Activated naive CD8-positive, alpha-beta T cell treated with anti-CD3 and anti-CD28 coated beads for 36 hours (primary cell): ENCODE measurements at regions not wholly inside any gene's neighbourhood (a gene's known extent, or its start where the extent isn't known, plus 50 kb on each side); places are given as distances from the start of the nearest gene placed in this dataset.
A peak's percentile ranks its signal among the peaks of the same experiment; 100 is the strongest.
"Not testable (repeated sequence)": the region's sequence is repeated elsewhere in the genome, so short reads cannot be mapped to it uniquely, and the experiment has no call there.

Experiments
- DNase-seq: peaks from one replicate; pipeline ENCODE4 v3.0.0; 2021
- H3K27ac Mint-ChIP-seq: one replicate; pipeline ENCODE4 v1.8.0; 2022; ENCODE audit warnings: mild to moderate bottlenecking, moderate library complexity, mixed read lengths
- H3K27me3 Mint-ChIP-seq: one replicate; pipeline ENCODE4 v1.8.0; 2022; ENCODE audit warnings: mild to moderate bottlenecking, mixed read lengths
- H3K36me3 Mint-ChIP-seq: one replicate; pipeline ENCODE4 v1.8.0; 2021; ENCODE audit warnings: mild to moderate bottlenecking, mixed read lengths
- H3K4me1 Mint-ChIP-seq: one replicate; pipeline ENCODE4 v1.8.0; 2021; ENCODE audit warnings: mixed read lengths
- H3K4me3 Mint-ChIP-seq: one replicate; pipeline ENCODE4 v1.8.0; 2022; ENCODE audit warnings: mild to moderate bottlenecking, moderate library complexity, mixed read lengths
- H3K9me3 Mint-ChIP-seq: one replicate; pipeline ENCODE4 v1.8.0; 2022; ENCODE audit warnings: mixed read lengths

GRCh38 chr6:109251839-109252238, 130.4 kb downstream of the CD164 start:
- no peak for DNase-seq

GRCh38 chr6:109250544-109251156, 131.6 kb downstream of the CD164 start:
- H3K4me3 Mint-ChIP-seq, H3K36me3 Mint-ChIP-seq, H3K4me1 Mint-ChIP-seq, DNase-seq, H3K27ac Mint-ChIP-seq, H3K9me3 Mint-ChIP-seq, H3K27me3 Mint-ChIP-seq: not testable (repeated sequence)

More at GRCh38 chr6:109251839-109252238, 130.4 kb downstream of the CD164 start:
- H3K9me3 Mint-ChIP-seq, result no peaks in the 10 kb centered on the region
- H3K4me3 Mint-ChIP-seq, result no peak overlapping the region
- H3K27me3 Mint-ChIP-seq, result no peaks in the 10 kb centered on the region
- no peak overlapping the region for H3K27ac Mint-ChIP-seq
- no peaks in the 10 kb centered on the region for H3K4me1 Mint-ChIP-seq
- no peaks in the 10 kb centered on the region for H3K36me3 Mint-ChIP-seq

- no peaks in the 10 kb centered on the region for H3K36me3 Mint-ChIP-seq
- no peaks in the 10 kb centered on the region for H3K9me3 Mint-ChIP-seq
- H3K27ac Mint-ChIP-seq, result no peak overlapping the region
- no peak for DNase-seq
- H3K27me3 Mint-ChIP-seq, result no peaks in the 10 kb centered on the region
- H3K4me3 Mint-ChIP-seq, result no peak overlapping the region
- peaks cover 7% of the 10 kb centered on the region for H3K4me1 Mint-ChIP-seq
Observed at GRCh38 chr6:109243863-109244825, 138.1 kb downstream of the CD164 start.

- H3K4me3 Mint-ChIP-seq, result no peak overlapping the region
- no peaks in the 10 kb centered on the region for H3K27me3 Mint-ChIP-seq
- H3K9me3 Mint-ChIP-seq, result no peaks in the 10 kb centered on the region
- H3K4me1 Mint-ChIP-seq, result peaks cover 7% of the 10 kb centered on the region
- H3K27ac Mint-ChIP-seq, result no peak overlapping the region
- no peaks in the 10 kb centered on the region for H3K36me3 Mint-ChIP-seq
- DNase-seq, result no peak
Observed at GRCh38 chr6:109242925-109243324, 139.3 kb downstream of the CD164 start.

- H3K36me3 Mint-ChIP-seq, result no peaks in the 10 kb centered on the region
- no peaks in the 10 kb centered on the region for H3K9me3 Mint-ChIP-seq
- DNase-seq, result no peak
- H3K27ac Mint-ChIP-seq, result no peak overlapping the region
- H3K27me3 Mint-ChIP-seq, result no peaks in the 10 kb centered on the region
- no peak overlapping the region for H3K4me3 Mint-ChIP-seq
- peaks cover 15% of the 10 kb centered on the region for H3K4me1 Mint-ChIP-seq
Observed at GRCh38 chr6:109242029-109242428, 140.2 kb downstream of the CD164 start.

GRCh38 chr6:109241199-109241598, 141.1 kb downstream of the CD164 start:
- Mint-ChIP-seq H3K27ac (no peak overlapping the region), H3K9me3 (no peaks in the 10 kb centered on the region), H3K36me3 (no peaks in the 10 kb centered on the region), H3K4me1 (peaks cover 17% of the 10 kb centered on the region), H3K4me3 (no peak overlapping the region), H3K27me3 (no peaks in the 10 kb centered on the region)
- DNase-seq, result no peak

- no peaks in the 10 kb centered on the region for H3K27me3 Mint-ChIP-seq
- no peak overlapping the region for H3K4me3 Mint-ChIP-seq
- H3K4me1 Mint-ChIP-seq, result peaks cover 17% of the 10 kb centered on the region
- no peak overlapping the region for H3K27ac Mint-ChIP-seq
- DNase-seq, result no peak
- no peaks in the 10 kb centered on the region for H3K9me3 Mint-ChIP-seq
- no peaks in the 10 kb centered on the region for H3K36me3 Mint-ChIP-seq
Observed at GRCh38 chr6:109240370-109241084, 141.7 kb downstream of the CD164 start.

GRCh38 chr6:109239651-109240321, 142.5 kb downstream of the CD164 start:
- DNase-seq, result no peak
- H3K4me1 Mint-ChIP-seq, result peaks cover 17% of the 10 kb centered on the region

GRCh38 chr6:109239160-109239559, 143.1 kb downstream of the CD164 start:
- Mint-ChIP-seq H3K4me3 (no peak overlapping the region), H3K4me1 (peaks cover 11% of the 10 kb centered on the region), H3K27me3 (no peaks in the 10 kb centered on the region), H3K36me3 (no peaks in the 10 kb centered on the region), H3K9me3 (no peaks in the 10 kb centered on the region), H3K27ac (no peak overlapping the region)
- DNase-seq, result no peak

More at GRCh38 chr6:109239651-109240321, 142.5 kb downstream of the CD164 start:
- H3K27ac Mint-ChIP-seq, result no peak overlapping the region
- H3K4me3 Mint-ChIP-seq, result no peak overlapping the region
- H3K27me3 Mint-ChIP-seq, result no peaks in the 10 kb centered on the region
- H3K36me3 Mint-ChIP-seq, result no peaks in the 10 kb centered on the region
- no peaks in the 10 kb centered on the region for H3K9me3 Mint-ChIP-seq

- DNase-seq, result no peak
- H3K4me1 Mint-ChIP-seq, result peaks cover 10% of the 10 kb centered on the region
- H3K27ac Mint-ChIP-seq, result no peak overlapping the region
- no peaks in the 10 kb centered on the region for H3K9me3 Mint-ChIP-seq
- no peaks in the 10 kb centered on the region for H3K36me3 Mint-ChIP-seq
- no peaks in the 10 kb centered on the region for H3K27me3 Mint-ChIP-seq
- H3K4me3 Mint-ChIP-seq, result no peak overlapping the region
Observed at GRCh38 chr6:109238396-109238795, 143.1 kb downstream of the CEP57L1 start.

GRCh38 chr6:109237986-109238329, 142.7 kb downstream of the CEP57L1 start:
- H3K4me3 Mint-ChIP-seq, result no peak overlapping the region
- no peak for DNase-seq
- no peaks in the 10 kb centered on the region for H3K36me3 Mint-ChIP-seq
- no peaks in the 10 kb centered on the region for H3K9me3 Mint-ChIP-seq
- no peak overlapping the region for H3K27ac Mint-ChIP-seq
- H3K27me3 Mint-ChIP-seq, result no peaks in the 10 kb centered on the region
- peaks cover 10% of the 10 kb centered on the region for H3K4me1 Mint-ChIP-seq

GRCh38 chr6:109237077-109237985, 142.0 kb downstream of the CEP57L1 start:
- H3K4me3 Mint-ChIP-seq, result no peak overlapping the region
- no peaks in the 10 kb centered on the region for H3K27me3 Mint-ChIP-seq
- no peaks in the 10 kb centered on the region for H3K36me3 Mint-ChIP-seq
- H3K27ac Mint-ChIP-seq, result peak overlapping the region; percentile 18
- H3K9me3 Mint-ChIP-seq, result no peaks in the 10 kb centered on the region
- peaks cover 10% of the 10 kb centered on the region for H3K4me1 Mint-ChIP-seq
- DNase-seq, result no peak

- Mint-ChIP-seq H3K9me3 (no peaks in the 10 kb centered on the region), H3K27me3 (no peaks in the 10 kb centered on the region), H3K27ac (no peak overlapping the region), H3K4me1 (peaks cover 10% of the 10 kb centered on the region), H3K36me3 (no peaks in the 10 kb centered on the region), H3K4me3 (no peak overlapping the region)
- DNase-seq, result peak; percentile 14
Observed at GRCh38 chr6:109236115-109237076, 141.1 kb downstream of the CEP57L1 start.
